ENCODE measurements at regions not wholly inside any gene's neighbourhood (a gene's known extent, or its start where the extent isn't known, plus 50 kb on each side); places are given as distances from the start of the nearest gene placed in this dataset.

DNA sequence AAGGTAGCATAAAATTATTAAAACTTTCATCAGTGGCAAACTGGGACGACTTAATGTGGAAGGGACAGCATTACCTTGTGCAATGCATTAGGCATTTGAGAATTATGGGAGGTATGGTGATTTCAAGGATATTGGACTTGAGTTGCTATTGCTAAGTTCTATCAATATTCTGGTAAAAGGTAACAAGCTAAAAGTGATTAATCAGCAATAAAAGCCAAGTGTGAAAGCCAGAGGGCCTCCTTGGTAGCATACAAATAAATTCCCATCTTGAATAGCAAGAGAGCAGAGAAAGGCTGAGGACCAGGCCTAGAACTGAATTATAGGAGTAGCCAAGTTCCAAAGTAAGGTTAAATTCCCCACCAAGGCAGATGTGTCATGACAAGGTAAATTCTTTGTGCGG lies 74.2 kb upstream of the KCNH7 start:
- in situ Hi-C loops (cut with MboI; ENCODE audit: low sequenced_read_pairs), result no loop called here

DNA sequence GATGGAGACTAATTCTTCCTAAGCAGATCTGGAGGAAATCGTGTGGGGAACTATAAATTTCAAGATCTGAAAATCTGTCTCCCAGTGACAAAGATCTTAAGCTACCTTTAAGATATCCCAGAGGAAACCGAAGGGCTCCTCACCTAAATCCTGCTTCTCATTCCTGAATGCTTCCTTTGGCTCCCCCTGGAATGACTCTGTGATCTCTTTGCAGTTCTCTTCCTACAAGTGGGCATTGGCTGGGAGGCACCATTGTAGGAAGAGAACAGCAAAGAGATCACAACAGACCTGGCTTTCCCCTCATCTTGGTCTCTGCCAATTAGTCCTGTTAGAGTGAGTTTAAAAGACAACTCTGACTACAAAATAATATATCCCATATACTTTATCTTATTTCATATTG lies 70.0 kb upstream of the KCNH7 start:
- in situ Hi-C loops (cut with MboI; ENCODE audit: low sequenced_read_pairs), result no loop called here

DNA sequence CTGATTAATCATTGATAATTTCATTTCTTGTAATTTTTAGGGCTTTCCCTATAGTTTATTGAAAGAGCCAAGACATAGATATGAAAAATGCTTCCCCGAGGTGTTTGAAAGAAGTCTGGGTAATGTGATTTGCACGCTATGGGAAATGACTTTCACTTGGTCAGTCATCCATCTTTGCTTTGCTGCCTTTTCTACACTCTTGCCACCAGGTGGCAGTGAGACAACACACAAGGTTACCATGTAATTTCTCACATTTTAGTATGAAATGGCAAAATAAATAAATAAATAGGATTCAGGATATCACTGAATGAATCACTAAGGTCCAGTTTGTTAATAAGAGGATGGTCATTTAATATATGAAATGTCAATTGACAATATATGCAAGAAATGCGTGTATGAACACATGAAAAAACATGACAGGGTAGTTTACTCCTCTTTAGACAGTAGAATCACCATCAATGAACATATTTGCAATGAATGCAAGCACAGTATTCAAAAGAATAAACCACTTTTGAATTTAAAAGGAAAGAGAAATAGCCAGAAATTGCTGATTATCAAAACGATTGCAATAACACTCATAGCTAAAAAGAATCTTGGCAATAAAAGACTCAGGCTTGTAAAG lies 52.2 kb upstream of the KCNH7 start:
- in situ Hi-C loops (cut with MboI; ENCODE audit: low sequenced_read_pairs), result loop anchor here (25.0 kb wide), 1 partner anchor 246 kb away; no protein-coding TSS in a partner anchor

DNA sequence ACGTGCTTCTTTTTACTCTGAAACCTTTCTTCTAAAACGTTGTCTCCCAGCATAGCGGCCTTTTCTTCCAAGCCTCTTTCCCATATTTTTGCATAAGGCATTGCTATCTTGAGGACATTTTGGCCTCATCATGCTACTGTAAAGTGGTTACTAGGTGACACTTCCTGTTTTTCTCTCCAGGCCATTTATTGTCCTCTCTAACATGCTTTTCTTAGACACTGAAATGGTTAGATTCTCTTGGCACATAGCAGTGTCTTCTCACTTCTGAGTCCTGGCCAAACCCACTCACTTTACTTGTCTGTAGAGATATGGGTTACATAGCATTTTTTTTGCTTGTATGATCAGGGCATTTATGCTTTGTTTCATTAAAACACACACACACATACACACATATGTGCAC lies 50.1 kb upstream of the KCNH7 start:
- in situ Hi-C loops (cut with MboI; ENCODE audit: low sequenced_read_pairs), result loop anchor here (25.0 kb wide), 1 partner anchor 249 kb away; no protein-coding TSS in a partner anchor
